ENCODE measurements at regions not wholly inside any gene's neighbourhood (a gene's known extent, or its start where the extent isn't known, plus 50 kb on each side); places are given as distances from the start of the nearest gene placed in this dataset.

DNA sequence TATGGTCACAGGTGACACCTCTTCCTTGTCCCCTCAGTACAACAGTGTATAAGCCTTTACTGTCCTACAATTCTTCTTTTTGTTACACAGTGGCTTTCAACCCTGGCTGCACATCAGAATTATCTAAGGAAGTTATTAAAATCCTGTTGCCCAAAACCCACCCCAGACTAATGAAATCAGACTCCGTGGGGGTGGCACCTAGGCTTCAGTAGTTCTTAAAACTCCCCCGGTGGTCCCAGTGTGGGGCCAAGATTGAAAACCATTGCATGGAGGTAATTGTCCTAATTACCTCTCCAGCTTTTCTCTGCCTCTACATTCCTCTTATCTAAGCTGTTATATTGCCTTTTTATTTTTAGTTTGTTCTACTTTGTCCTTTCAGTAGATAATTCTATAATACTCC, 172.8 kb downstream of the DAD1 start:
- no peak for TF ChIP-seq CTCF (IDR thresholded peaks at IDR 0.05)
- H3K4me3 ChIP-seq = no peak overlapping the region
- intact Hi-C loops (cut with DNase I) = no loop called here

DNA sequence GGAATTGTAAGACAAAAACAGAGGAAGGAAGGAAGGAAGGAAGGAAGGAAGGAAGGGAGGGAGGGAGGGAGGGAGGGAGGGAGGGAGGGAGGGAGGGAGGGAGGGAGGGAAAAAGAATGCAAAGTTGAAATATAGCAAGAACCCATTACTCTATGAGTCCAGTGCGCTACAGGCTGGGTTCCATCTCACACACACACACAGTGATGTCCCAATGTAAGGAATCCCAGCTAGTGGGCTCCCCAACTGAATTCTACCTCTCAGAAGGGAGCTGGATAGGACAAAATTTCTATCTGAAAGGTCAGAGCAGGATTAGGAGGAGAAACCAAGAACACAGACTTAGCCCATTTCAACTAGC, 173.4 kb downstream of the DAD1 start:
- no peak overlapping the region for H3K4me3 ChIP-seq
- TF ChIP-seq CTCF (IDR thresholded peaks at IDR 0.05) = no peak
- H3K36me3 ChIP-seq = no peaks in the 10 kb centered on the region
- no peak overlapping the region for H3K27ac ChIP-seq
- intact Hi-C loops (cut with DNase I) = no loop called here
- no peaks in the 10 kb centered on the region for H3K27me3 ChIP-seq
- DNase-seq (ENCODE audit: low spot score in 2 of 2) = no peak
- no peaks in the 10 kb centered on the region for H3K9me3 ChIP-seq
- no peaks in the 10 kb centered on the region for H3K4me1 ChIP-seq

More for the DNA sequence above, 172.8 kb downstream of the DAD1 start:
- H3K9me3 ChIP-seq = no peaks in the 10 kb centered on the region
- no peaks in the 10 kb centered on the region for H3K36me3 ChIP-seq
- H3K27ac ChIP-seq = no peak overlapping the region
- no peaks in the 10 kb centered on the region for H3K27me3 ChIP-seq
- no peak for DNase-seq (ENCODE audit: low spot score in 2 of 2)
- no peaks in the 10 kb centered on the region for H3K4me1 ChIP-seq

DNA sequence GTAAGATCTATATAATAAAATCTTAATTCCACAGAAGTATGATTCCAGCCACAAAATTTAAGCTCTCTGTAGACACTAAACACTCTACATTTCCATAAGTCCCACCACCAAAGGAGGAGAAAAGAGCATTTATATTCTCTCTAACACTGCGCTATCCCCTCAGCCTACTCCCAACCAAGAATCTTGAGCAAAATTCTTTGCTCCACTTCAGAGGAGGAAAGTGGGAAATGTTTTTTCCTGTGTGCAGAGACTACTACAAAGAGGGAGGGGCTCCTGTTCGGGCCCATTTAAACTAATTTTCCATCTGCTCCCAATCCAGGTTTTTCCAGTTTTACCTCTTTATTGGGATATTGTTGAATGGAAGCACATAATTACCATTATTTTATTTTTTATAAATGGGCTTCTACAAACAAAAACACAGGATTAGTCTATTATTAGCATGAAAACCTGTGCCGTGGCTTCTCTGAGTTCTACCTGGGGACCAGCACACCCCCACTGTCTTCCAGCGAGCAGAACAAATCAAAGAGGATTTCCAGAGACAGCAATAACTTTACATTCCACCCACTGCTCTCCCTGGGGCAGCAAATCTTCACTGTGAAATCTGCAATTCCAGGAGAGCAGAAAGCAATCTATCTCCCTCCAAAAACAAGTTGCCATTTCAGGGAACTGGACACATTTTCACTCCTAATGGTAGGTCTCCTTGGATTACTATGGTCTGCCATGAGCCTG, 174.0 kb downstream of the DAD1 start:
- no peak for TF ChIP-seq CTCF (IDR thresholded peaks at IDR 0.05)
- intact Hi-C loops (cut with DNase I) = no loop called here
- Histone ChIP-seq H3K27me3 (no peaks in the 10 kb centered on the region), H3K4me1 (no peaks in the 10 kb centered on the region), H3K9me3 (no peaks in the 10 kb centered on the region), H3K27ac (no peak overlapping the region), H3K4me3 (no peak overlapping the region), H3K36me3 (no peaks in the 10 kb centered on the region)
- no peak for DNase-seq (ENCODE audit: low spot score in 2 of 2)

GRCh38 chr14:22412926-22413411, 176.1 kb downstream of the DAD1 start:
- Histone ChIP-seq H3K9me3 (no peaks in the 10 kb centered on the region), H3K4me1 (no peaks in the 10 kb centered on the region), H3K36me3 (no peaks in the 10 kb centered on the region), H3K27me3 (no peaks in the 10 kb centered on the region), H3K4me3 (no peak overlapping the region), H3K27ac (no peak overlapping the region)
- DNase-seq (ENCODE audit: low spot score in 2 of 2) = no peak
- intact Hi-C loops (cut with DNase I) = no loop called here
- no peak for TF ChIP-seq CTCF (IDR thresholded peaks at IDR 0.05)

DNA sequence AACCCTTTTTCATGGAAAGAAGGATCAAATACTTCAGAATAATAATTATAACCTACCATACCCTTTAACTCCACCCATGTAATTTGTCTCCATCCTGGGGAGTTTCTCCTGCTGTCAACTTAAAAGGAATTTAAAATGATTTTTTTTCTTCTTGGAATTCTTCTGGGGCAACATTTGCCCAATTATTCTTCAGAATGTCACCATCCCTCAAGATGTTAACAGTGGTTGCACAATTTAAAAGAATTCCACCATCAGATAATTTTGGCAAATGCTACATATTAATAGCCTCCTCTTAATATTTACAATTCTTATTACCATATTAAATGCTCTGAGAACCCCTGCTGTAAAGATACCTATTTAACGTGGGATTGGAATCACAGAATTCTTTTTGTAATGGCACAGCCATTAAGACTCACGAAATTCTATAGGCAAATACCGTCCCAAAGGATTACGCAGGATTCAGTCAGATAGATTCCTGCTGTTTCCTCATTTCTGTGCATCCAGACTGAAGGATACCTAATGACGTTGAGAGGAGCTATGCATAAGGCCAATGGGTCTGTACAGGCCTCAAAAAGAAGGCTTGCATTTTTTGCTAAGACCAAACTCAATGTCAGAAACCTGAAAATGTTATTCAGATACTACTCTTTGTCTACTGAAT, 177.5 kb downstream of the DAD1 start:
- no peak for TF ChIP-seq CTCF (IDR thresholded peaks at IDR 0.05)
- Histone ChIP-seq H3K27ac (no peak overlapping the region), H3K9me3 (no peaks in the 10 kb centered on the region), H3K4me1 (no peaks in the 10 kb centered on the region), H3K36me3 (no peaks in the 10 kb centered on the region), H3K27me3 (no peaks in the 10 kb centered on the region), H3K4me3 (no peak overlapping the region)
- DNase-seq (ENCODE audit: low spot score in 2 of 2) = no peak
- intact Hi-C loops (cut with DNase I) = no loop called here

All from ascending aorta (tissue), 2 donors.